C1 segment of cervical spinal cord (tissue), 14 donors: ENCODE measurements at regions not wholly inside any gene's neighbourhood (a gene's known extent, or its start where the extent isn't known, plus 50 kb on each side); places are given as distances from the start of the nearest gene placed in this dataset.
"Not testable (repeated sequence)": the region's sequence is repeated elsewhere in the genome, so short reads cannot be mapped to it uniquely, and the experiment has no call there.

Experiments
- DNase-seq, 14 donors: peaks; one replicate each; lab custom pipeline; 2025; lab: John Stamatoyannopoulos, UW

DNA sequence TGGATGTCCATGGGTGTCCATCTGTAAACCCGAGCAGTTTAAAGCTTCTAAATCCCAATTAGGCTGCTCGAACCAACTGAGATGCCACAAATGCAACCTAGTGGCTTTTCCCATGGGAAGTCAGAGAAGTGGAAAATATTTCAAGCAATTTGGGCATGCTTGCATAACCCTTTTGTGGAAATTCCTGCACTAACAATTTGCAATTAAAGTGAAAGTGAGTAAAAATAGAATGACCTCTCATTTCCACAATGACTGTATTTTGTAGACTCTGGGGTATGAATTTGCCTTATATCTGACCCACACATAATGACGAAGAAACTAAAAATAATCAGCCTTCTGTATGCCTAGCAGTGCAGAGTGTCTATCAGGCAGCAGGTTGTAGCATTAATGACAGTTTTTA is 91.8 kb upstream of the TSC22D1 start:
- no peak for DNase-seq

DNA sequence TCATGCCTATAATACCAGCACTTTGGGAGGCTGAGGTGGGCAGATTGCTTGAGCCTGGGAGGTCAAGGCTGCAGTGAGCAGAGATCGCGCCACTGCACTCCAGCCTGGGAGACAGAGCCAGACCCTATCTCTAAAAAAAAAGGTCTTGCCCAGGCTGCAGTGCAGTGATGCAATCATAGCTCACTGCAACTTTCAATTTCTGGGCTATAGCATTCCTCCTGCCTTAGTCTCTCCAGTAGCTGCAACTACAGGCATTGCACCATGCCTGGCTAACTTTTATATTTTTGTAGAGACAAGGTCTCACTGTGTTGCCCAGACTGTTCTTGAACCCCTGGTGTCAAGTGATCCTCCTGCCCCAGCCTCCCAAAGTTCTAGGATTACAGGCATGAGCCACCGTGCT is 90.4 kb upstream of the TSC22D1 start:
- DNase-seq = not testable (repeated sequence)

DNA sequence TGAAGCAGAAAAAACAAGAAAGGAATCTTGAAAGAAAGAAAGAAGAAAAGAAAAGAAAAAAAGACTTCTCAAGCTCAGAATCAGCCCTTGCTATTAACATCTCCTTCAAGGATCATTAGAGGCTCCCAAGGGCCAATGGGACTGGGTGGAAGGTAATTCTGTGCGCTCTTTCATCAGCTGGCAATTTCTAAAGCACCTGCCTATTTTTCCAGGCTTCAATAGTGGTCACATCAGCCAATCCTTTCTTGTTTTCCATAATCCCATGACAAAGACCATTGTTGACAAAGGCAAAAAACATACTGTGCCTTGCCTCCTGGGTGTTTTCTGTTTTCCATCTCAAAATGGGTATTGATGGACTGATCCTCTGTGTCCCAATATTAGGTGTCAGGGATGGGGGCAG is 88.2 kb upstream of the TSC22D1 start:
- no peak for DNase-seq

DNA sequence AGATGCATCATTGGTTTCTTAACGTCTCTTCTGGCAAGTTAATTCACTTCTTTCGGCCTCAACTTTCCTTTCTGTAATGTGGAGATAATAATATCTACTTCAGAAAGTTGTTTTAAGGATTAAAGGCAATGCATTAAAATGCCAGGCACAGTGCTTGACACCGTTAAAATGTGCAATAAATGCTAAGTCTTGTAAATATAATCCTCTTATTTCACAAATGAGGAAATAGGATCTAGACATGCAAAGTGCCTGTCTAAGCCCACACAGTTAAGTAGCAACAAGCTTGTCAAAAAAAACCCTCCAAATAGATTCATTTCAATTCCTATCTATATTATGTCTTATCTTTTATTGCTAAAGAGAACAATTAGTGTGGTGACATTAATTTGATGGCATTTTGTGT is 86.4 kb upstream of the TSC22D1 start:
- no peak for DNase-seq

DNA sequence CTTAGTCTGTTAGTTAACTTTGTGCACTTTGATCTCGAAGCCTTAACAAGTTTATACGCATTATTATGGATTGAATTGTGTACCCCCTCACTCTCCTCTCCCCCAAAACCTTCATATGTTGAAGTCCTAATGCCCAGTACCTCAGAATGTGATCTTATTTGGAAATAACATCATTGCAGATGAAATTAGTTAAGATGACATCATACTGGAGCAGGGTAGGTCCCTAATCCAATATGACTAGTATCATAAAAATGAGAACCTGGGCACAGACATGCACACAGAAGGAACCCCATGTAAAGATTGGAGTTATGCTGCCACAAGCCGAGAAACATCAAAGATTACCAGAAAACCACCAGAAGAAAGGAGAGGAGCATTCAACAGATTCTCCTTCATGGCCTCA is 85.8 kb upstream of the TSC22D1 start:
- DNase-seq = no peak

DNA sequence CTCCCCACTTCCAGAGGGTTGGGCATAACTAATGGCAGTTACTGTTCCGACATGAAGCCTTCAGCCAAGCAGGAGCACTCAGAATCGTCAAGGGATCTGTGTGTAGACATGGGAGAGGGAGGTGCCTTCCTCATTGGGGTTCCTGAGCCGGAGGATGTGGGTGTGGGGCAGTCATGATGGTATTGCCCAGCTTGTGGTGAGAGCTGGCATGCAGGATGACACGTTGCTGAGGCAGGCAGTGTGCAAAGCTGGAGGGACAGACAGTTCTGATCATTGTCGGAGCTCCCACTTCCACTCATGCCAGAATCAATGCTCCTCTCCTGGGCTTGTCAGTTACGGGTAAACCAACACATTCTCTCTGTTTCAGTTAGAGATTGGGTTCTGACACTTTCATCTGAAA is 83.9 kb upstream of the TSC22D1 start:
- DNase-seq = no peak

DNA sequence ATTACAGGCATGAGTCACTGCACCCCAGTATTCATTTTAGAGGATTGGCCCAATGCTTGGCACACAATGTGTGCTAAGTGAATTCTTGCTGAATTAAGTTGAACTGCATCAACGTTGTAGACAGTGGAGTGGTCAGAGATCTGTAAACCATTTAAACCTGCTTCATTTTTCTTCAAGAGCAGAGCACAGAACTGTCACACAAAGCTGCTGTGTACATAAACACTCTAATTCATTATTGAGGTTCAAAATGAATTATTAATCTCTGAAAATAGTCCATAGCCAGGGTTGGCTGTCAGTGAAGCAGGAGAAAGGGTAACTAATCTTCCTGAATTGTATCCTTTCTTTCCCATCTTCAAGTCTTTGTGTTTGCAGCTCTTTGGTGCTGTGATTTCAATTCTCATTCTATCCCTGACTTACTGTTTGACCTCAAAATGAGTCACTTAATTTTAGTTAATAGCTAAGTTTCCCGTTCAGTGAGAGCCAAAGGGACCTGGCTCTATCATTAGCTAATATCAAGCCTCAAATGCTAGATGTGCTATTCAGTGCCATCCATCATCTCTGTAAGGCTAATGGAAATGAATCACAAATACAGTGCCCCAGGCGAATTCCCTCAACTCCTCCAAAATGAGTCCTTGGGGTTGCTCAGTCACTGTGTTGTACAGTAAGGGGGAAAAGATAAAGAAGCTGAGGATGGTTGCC is 77.0 kb upstream of the TSC22D1 start:
- no peak for DNase-seq

DNA sequence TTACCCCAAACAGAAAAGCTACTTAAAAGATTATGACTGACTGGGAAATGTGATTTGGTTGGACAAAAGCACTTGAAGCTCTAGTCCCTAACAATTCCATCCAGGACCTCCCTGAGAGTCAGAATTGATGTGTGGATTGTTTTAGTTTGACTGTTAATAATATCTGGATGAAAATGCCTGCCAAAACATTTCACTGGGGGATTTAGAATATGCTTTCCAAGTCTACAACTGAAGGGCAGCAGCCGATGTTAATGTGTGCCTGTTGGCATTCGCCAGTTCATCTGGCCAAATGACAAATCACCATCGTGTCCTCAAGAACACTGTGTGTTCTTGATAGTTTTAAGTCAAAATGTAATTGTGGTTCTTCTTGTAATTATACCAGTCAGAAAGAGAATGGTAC is 76.0 kb upstream of the TSC22D1 start:
- DNase-seq = no peak

DNA sequence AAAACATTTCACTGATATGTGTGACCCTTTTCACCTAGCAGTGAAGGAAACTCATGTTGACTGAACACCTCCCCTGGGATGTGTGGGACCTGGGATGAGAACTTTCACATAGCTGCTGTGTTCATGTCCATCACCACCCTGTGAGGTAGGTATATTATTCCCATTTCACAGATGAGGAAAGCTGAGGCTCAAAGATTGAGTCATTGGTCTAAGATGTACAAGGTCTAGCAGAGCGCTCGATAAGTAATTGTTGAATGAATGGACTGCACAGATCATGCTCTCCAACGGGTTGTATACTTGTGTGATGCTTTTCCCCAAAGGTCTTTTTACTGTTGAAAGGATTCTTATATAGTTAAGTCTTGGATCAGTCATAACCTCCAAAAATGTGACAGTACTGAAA is 75.6 kb upstream of the TSC22D1 start:
- no peak for DNase-seq

DNA sequence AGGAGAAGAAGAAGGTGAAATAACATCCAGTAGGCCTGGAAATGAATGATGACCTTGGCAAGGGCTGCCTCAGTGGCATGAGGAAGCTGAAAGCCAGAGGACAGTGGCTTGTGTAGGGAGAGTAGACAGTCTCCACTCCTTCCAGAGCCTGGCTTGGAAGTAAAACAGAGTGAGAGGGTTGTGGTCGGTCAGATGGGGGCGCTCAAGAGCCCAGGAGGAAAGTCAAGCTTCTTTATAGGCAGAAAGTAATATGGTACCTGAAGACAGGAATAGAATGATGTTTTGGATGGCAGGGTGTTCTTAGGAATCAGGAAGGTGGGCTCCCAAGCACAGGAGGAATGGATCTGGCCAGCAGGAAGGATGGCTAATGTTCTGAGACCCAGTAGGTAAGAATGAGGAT is 75.1 kb upstream of the TSC22D1 start:
- no peak for DNase-seq

DNA sequence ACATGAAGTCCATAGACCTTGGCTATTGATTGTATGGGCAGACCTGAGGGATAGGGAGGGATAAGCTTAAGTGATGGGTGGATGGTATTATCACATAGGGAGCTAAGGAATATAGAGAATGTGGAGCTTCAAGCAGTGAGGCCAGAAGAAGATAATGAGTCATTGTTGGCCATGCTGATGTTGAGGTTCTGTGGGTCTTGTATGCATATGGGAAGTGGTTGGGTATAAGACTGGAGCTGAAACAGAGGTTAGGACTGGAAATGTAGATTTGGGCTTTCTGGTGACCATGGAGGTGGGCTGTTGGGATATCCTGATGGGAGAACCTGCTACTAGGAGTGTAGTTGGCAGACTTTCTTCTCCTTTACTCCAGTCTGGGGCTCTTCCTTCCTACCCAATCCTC is 73.7 kb upstream of the TSC22D1 start:
- DNase-seq = no peak

DNA sequence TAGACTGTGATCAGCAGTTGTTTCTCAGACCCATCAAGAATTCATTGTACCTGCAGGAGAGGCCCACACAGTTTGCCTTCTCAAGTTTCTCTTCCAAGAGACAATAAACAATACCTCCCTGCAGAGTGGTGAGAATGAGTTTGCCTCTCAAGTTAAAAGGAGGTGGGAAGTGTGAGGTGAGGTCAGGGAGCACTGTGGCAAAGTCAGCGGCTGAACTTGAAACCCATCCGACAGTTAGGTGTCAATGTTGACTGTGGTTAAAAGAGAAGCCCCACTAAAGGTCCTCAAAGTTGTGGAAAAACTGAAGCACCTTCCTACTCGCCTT is 72.9 kb upstream of the TSC22D1 start:
- no peak for DNase-seq

DNA sequence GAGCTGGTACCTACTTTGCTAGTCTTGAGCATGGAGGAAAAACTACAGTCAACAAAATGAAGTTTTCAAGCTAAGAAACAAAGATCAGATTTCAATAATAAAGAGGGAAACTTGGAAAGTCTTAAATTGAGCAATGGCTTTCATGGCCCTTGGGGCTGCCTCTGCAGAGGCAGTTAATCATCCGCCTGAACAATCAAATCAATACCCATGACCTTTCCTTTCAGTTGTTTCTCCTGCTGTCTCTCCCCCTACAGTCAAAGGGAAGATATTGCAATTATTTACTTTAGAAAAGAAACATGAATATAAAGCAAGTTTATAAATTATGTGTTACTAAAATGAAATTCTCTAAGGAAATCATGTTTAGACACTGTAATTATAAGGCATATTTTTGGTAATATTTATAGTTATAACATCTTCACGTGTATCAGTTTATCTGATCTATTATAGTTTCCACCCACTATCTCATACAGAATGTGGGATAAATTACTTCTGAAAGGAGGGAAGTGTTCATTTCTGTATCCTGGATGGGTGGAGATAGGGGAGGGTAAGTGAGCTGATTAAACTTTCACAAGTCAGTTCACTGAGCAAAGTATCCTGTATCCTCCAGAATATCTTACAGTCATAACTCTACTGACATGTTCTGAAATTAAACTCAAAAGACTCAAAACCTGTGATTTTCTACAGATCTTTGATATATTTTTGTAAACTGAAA is 72.4 kb upstream of the TSC22D1 start:
- no peak for DNase-seq

DNA sequence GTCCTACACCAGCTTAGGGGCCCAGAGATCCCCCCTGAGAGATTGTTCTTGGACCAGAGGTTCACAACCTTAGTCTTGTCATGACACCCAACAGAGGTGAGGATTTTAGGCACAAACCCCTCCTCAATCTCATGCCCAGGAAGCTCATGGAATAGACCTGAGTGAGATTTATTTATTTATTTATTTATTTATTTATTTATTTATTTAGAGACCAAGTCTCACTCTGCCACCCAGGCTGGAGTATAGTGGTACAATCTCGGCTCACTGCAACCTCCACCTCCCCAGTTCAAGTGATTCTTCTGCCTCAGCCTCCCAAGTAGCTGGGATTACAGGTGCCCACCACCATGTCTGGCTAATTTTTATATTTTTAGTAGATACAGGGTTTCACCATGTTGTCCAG is 71.4 kb upstream of the TSC22D1 start:
- not testable (repeated sequence) for DNase-seq

DNA sequence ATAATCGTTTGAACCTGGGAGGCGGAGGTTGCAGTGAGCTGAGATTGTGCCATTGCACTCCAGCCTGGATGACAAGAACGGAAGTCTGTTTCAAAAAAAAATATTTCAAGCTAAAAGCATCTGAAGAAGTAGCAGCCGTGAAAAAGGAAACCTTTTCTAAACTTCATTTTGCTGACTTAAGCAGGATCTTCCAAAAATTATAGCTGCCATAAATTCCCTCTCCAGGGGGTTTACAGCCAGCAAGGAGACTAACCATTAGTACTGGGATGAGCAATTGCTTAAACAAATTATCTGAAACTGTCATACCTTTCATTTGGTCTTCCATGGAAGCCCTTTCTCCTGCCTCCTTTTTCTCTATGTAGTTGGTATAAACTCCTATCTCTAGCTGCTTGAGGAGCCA is 69.9 kb upstream of the TSC22D1 start:
- DNase-seq = no peak

DNA sequence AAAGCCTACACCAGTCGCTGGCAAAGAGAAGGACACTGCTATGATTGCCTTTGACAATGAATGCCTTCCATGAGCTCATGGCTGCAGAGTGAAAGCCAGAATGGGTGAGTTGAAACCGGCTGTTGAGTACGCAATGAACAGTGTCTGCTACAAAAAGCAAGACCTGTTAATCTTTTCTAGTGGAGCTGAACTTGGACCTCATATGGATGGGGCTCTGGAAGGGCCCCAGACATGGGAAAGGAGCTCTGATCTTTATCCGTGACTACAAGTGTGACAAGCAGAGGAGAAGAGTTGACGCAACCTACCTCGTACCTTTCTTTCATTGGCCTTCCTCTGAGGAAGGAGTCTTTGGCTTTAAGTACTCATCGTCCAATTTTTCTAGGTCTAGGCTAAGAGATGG is 67.1 kb upstream of the TSC22D1 start:
- DNase-seq = no peak

DNA sequence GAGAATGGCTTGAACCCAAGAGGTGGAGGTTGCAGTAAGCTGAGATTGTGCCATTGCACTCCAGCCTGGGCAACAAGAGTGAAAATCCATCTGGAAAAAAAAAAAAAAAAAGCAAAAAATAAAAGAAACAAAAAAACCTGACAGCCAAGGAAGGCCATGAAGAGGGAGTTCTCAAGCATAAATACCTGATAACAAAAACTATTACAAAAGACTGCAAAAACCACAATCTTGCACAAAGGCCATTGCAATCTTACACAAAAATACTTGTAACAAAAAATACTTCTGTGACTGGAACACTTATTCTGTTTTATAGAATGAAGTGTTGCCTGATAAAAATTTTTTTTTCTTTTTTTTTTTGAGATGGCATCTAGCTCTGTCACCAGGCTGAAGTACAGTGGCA is 61.5 kb upstream of the TSC22D1 start:
- DNase-seq = no peak

DNA sequence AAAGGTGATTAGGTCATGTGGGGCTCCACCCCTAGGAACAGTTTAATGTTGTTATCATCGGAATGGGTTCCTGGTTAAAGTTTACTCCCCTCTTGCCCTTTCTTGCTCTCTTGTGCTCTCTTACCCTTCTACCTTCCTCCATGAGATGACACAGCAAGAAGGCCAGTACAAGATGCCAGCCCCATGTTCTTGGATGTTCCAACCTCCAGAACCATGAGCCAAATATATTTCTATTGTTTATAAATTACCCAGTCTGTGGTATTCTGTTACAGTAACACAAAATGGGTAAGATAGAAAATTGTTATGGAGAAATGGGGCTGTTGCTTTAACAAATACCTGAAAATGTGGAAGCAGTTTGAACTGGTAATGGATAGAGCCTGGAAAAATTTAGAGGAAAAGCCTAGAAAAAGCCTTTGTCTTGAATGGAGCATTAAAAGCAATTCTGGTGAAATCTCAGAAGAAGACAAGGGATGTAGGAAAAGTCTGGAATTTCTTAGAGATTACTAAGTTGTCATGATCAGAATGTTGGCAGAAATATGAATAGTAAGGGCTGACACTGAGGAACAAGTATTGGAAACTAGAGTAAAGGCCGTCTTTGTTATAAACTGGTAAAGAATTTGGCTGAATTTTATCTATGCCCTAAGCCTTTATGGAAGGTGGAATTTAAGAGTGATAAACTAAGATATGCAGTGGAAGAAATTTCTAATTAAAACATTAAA is 53.5 kb upstream of the TSC22D1 start:
- no peak for DNase-seq

DNA sequence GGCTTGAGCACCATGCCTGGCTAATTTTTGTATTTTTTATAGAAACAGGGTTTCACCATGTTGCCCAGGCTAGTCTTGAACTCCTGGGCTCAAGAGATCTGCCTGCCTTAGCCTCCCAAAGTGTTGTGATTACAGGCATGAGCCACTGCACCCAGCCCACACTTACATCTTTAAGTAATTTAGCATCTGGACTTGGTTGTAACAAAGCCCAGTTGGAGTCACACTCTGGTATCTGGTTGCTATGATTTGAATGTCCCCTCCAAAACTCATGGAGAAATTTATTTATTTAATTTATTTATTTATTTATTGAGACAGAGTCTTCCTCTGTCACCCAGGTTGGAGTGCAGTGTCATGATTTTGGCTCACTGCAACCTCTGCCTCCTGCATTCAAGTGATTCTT is 52.7 kb upstream of the TSC22D1 start:
- DNase-seq = not testable (repeated sequence)

DNA sequence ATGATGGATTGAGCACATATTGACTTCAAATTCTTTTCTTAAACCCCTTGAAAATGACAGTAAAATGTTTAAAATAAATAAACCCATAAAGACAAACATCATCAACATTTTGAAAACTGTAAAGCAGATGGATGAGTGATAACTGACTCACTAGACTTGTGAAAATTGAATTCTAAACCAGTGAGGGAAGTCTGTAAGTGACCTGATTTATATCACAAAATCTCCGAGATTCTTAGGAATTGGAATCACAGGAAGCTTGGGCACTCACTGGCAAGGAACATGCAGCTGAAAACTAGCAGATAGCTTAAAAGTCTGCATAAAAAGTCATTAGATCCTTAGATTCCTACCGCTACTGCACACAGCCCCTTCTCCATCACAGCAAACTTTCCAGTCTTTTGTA is 51.3 kb upstream of the TSC22D1 start:
- DNase-seq = no peak

DNA sequence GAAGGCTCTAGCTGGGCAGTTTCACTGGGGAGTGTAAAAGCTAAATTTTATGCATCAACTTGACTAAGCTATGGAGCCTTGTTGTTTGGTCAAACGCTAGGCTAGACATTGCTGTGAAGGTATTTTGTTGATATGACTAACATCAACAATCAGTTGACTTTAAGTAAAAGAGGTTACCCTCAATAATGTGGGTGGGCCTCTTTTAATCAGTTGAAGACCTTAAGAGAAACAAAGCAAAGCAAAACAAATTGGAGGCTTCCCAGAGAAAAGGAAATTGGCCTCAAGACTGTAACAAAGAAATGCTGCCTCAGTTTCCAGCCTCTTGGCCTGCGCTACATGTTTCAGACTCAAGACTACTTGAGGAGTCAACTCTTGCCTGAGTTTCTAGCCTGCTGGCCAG is 50.0 kb upstream of the TSC22D1 start:
- no peak for DNase-seq
